Activated CD8-positive, alpha-beta T cell treated with anti-CD3 and anti-CD28 coated beads for 36 hours (primary cell): ENCODE measurements at regions not wholly inside any gene's neighbourhood (a gene's known extent, or its start where the extent isn't known, plus 50 kb on each side); places are given as distances from the start of the nearest gene placed in this dataset.

Experiments
- ATAC-seq: fragments of 200-7000 bp; cut with Tn5 transposase; one replicate; pipeline ENCODE4 v1.10.0; 2021; ENCODE audit warnings: mild to moderate bottlenecking, moderate library complexity
- CTCF ChIA-PET: fragments of 350-600 bp; sonication (Branson Sonifier 250); formaldehyde crosslinking; loops from one replicate; lab custom pipeline; 2021; ENCODE audit warnings: antibody characterized with exemption; lab: Charles Lee
- POLR2A ChIA-PET: fragments of 350-600 bp; sonication (Branson Sonifier 250); formaldehyde crosslinking; loops from one replicate; lab custom pipeline; 2021; ENCODE audit warnings: antibody characterized with exemption; lab: Charles Lee
- DNase-seq: peaks from one replicate; pipeline ENCODE4 v3.0.0-alpha.2; 2020
- H3K27ac Mint-ChIP-seq: one replicate; pipeline ENCODE4 v1.8.0; 2021; ENCODE audit warnings: mild to moderate bottlenecking, mixed read lengths
- H3K27me3 Mint-ChIP-seq: one replicate; pipeline ENCODE4 v1.8.0; 2021; ENCODE audit warnings: mixed read lengths
- H3K36me3 Mint-ChIP-seq: one replicate; pipeline ENCODE4 v1.8.0; 2021; ENCODE audit warnings: low read depth, mixed read lengths
- H3K4me1 Mint-ChIP-seq: one replicate; pipeline ENCODE4 v1.8.0; 2021; ENCODE audit warnings: low read depth, mixed read lengths
- H3K4me3 Mint-ChIP-seq: one replicate; pipeline ENCODE4 v1.8.0; 2021; ENCODE audit warnings: mild to moderate bottlenecking, moderate library complexity, mixed read lengths
- H3K9me3 Mint-ChIP-seq: one replicate; pipeline ENCODE4 v1.8.0; 2021; ENCODE audit warnings: mixed read lengths
- intact Hi-C: fragments of 100-400 bp; cut with micrococcal nuclease; formaldehyde crosslinking; loops from one replicate; pipeline ENCODE4 v1.10.0; 2022
- TF ChIP-seq, protein P1 (sequence below): fragments of 200-600 bp; IDR thresholded peaks from one replicate; pipeline ENCODE4 v1.8.0; 2022; ENCODE audit warnings: antibody characterized with exemption, mild to moderate bottlenecking

DNA sequence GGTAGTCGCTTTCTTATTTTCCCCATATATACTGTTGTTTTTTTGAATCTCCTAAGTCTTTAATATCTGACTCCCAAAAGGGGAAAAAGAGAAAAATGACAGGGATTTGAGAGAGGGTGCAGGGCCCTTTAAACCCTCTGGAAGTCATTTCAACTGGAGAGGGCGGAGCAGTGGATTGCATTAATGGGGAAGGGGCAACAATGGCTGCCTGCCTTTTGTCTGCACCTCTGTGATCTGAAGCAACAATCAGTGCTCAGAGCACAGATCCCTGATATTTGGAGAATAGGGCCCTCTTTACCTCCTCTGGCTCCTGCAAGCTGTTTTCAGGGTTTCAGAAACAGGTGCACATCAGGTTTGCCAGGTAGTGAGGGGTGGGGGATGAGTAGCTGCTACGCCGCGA is 1458.3 kb upstream of the TENM3 start:
- ChIA-PET CTCF (no interaction called here), POLR2A (no interaction called here)
- ATAC-seq (no peak), DNase-seq (no peak)
- Mint-ChIP-seq H3K4me1 (no peaks in the 10 kb centered on the region), H3K4me3 (no peak overlapping the region), H3K36me3 (no peaks in the 10 kb centered on the region), H3K27me3 (no peaks in the 10 kb centered on the region), H3K27ac (no peak overlapping the region), H3K9me3 (no peaks in the 10 kb centered on the region)
- TF ChIP-seq, protein P1, sequence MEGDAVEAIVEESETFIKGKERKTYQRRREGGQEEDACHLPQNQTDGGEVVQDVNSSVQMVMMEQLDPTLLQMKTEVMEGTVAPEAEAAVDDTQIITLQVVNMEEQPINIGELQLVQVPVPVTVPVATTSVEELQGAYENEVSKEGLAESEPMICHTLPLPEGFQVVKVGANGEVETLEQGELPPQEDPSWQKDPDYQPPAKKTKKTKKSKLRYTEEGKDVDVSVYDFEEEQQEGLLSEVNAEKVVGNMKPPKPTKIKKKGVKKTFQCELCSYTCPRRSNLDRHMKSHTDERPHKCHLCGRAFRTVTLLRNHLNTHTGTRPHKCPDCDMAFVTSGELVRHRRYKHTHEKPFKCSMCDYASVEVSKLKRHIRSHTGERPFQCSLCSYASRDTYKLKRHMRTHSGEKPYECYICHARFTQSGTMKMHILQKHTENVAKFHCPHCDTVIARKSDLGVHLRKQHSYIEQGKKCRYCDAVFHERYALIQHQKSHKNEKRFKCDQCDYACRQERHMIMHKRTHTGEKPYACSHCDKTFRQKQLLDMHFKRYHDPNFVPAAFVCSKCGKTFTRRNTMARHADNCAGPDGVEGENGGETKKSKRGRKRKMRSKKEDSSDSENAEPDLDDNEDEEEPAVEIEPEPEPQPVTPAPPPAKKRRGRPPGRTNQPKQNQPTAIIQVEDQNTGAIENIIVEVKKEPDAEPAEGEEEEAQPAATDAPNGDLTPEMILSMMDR, result no peak
- intact Hi-C loops, result no loop called here

GRCh38 chr4:180788729-180789128 is 1454.5 kb upstream of the TENM3 start:
- Mint-ChIP-seq H3K4me1 (no peaks in the 10 kb centered on the region), H3K4me3 (no peak overlapping the region), H3K27ac (no peak overlapping the region), H3K27me3 (no peaks in the 10 kb centered on the region), H3K36me3 (no peaks in the 10 kb centered on the region), H3K9me3 (peaks cover 1% of the 10 kb centered on the region)
- ChIA-PET POLR2A (no interaction called here), CTCF (no interaction called here)
- intact Hi-C loops, result no loop called here
- ATAC-seq (no peak), DNase-seq (no peak)
- TF ChIP-seq, protein P1, result no peak

DNA sequence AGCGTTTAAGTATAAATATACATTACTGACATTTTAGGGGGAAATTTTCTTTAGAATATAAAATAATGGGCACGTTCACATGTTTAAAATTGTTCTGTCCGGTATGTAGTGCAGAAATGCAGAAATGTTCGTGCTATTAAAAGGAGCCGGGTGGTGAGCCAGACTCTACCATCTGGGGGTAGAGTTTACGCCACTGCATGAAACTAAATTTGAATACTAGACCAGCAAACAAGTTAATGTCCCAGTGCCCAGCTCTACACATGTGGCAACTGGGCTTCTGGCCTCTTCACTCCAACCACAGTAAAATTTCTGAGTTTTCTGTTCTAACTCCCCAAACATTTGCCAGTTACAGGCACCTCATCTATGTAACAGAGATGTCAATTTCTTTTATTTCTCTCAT is 1453.3 kb upstream of the TENM3 start:
- CTCF ChIA-PET, result no interaction called here
- H3K4me1 Mint-ChIP-seq, result no peaks in the 10 kb centered on the region
- no peak for ATAC-seq
- TF ChIP-seq, protein P1, result no peak
- POLR2A ChIA-PET, result no interaction called here
- H3K4me3 Mint-ChIP-seq, result no peak overlapping the region
- no peaks in the 10 kb centered on the region for H3K36me3 Mint-ChIP-seq
- no peak overlapping the region for H3K27ac Mint-ChIP-seq
- intact Hi-C loops, result no loop called here
- H3K27me3 Mint-ChIP-seq, result no peaks in the 10 kb centered on the region
- DNase-seq, result no peak
- peaks cover 1% of the 10 kb centered on the region for H3K9me3 Mint-ChIP-seq

- no peak for ATAC-seq
- Mint-ChIP-seq H3K4me1 (no peaks in the 10 kb centered on the region), H3K36me3 (no peaks in the 10 kb centered on the region), H3K9me3 (peaks cover 1% of the 10 kb centered on the region), H3K27ac (no peak overlapping the region), H3K4me3 (no peak overlapping the region), H3K27me3 (no peaks in the 10 kb centered on the region)
- no peak for DNase-seq
- intact Hi-C loops, result no loop called here
- TF ChIP-seq, protein P1, result no peak
- ChIA-PET POLR2A (no interaction called here), CTCF (no interaction called here)
Measured at GRCh38 chr4:180790471-180790870, 1452.7 kb upstream of the TENM3 start.

- TF ChIP-seq, protein P1, result no peak
- no peak for DNase-seq
- Mint-ChIP-seq H3K27ac (no peak overlapping the region), H3K9me3 (peaks cover 1% of the 10 kb centered on the region), H3K27me3 (no peaks in the 10 kb centered on the region), H3K4me1 (no peaks in the 10 kb centered on the region), H3K4me3 (no peak overlapping the region), H3K36me3 (no peaks in the 10 kb centered on the region)
- no peak for ATAC-seq
- intact Hi-C loops, result no loop called here
- CTCF ChIA-PET, result no interaction called here
- POLR2A ChIA-PET, result no interaction called here
Measured at GRCh38 chr4:180792541-180792940, 1450.7 kb upstream of the TENM3 start.
